GM19328 (cell line): ENCODE measurements at regions not wholly inside any gene's neighbourhood (a gene's known extent, or its start where the extent isn't known, plus 50 kb on each side); places are given as distances from the start of the nearest gene placed in this dataset.
"Not testable (repeated sequence)": the region's sequence is repeated elsewhere in the genome, so short reads cannot be mapped to it uniquely, and the experiment has no call there.

Experiments used
- ATAC-seq: cut with Tn5 transposase; IDR thresholded peaks from one replicate; pipeline ENCODE4 v1.9.1; 2021; ENCODE audit warnings: mild to moderate bottlenecking, moderate library complexity; ENCODE audit not compliant: unreplicated experiment

GRCh38 chr1:173394813-173395212 lies 82.3 kb upstream of the PRDX6 start:
- not testable (repeated sequence) for ATAC-seq

GRCh38 chr1:173395762-173396161 lies 81.4 kb upstream of the PRDX6 start:
- no peak for ATAC-seq

GRCh38 chr1:173400387-173400995 lies 76.6 kb upstream of the PRDX6 start:
- ATAC-seq: no peak

GRCh38 chr1:173403996-173404395 lies 73.1 kb upstream of the PRDX6 start:
- ATAC-seq: no peak

- ATAC-seq: no peak
Observed at GRCh38 chr1:173405281-173405680, 71.9 kb upstream of the PRDX6 start.

GRCh38 chr1:173405834-173406233 lies 71.3 kb upstream of the PRDX6 start:
- ATAC-seq: no peak

GRCh38 chr1:173406783-173407230 lies 70.3 kb upstream of the PRDX6 start:
- no peak for ATAC-seq

- no peak for ATAC-seq
Observed at GRCh38 chr1:173407846-173408245, 69.3 kb upstream of the PRDX6 start.

GRCh38 chr1:173408886-173409285 lies 68.2 kb upstream of the PRDX6 start:
- ATAC-seq: no peak

GRCh38 chr1:173409613-173410012 lies 67.5 kb upstream of the PRDX6 start:
- no peak for ATAC-seq

- no peak for ATAC-seq
Observed at GRCh38 chr1:173410133-173410793, 66.9 kb upstream of the PRDX6 start.

- ATAC-seq: peak; percentile 31
Observed at GRCh38 chr1:173410794-173411236, 66.3 kb upstream of the PRDX6 start.

- ATAC-seq: no peak
Observed at GRCh38 chr1:173411835-173412742, 65.0 kb upstream of the PRDX6 start.

GRCh38 chr1:173413271-173413707 lies 63.8 kb upstream of the PRDX6 start:
- no peak for ATAC-seq

- ATAC-seq: peak; percentile 34
Observed at GRCh38 chr1:173414136-173414535, 63.0 kb upstream of the PRDX6 start.

GRCh38 chr1:173414539-173415226 lies 62.5 kb upstream of the PRDX6 start:
- ATAC-seq: no peak

GRCh38 chr1:173415490-173415889 lies 61.6 kb upstream of the PRDX6 start:
- peak; percentile 38 for ATAC-seq

- ATAC-seq: no peak
Observed at GRCh38 chr1:173415905-173416450, 61.2 kb upstream of the PRDX6 start.

- no peak for ATAC-seq
Observed at GRCh38 chr1:173417563-173417962, 59.6 kb upstream of the PRDX6 start.

GRCh38 chr1:173418107-173418985 lies 58.8 kb upstream of the PRDX6 start:
- no peak for ATAC-seq
